ENCODE measurements at regions not wholly inside any gene's neighbourhood (a gene's known extent, or its start where the extent isn't known, plus 50 kb on each side); places are given as distances from the start of the nearest gene placed in this dataset.

DNA sequence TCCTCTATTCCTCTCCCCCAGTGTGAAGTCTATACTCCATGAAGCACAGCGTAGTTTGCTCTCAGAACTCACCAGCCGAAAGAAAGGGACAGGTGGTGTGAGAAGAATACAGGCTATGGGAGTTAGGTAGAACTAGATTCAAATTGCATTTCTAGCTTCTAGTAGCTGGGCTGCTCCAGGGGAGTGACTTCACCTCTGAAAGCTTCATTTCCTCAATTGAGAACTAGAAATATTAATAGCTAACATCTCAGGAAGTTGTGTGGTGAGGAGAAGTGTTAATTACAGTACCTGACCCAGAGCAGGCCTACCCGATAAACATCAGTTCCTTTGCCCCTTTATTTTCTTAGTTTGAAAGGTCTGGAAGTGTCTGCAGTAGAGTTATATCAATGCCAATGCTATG, 484.7 kb upstream of the TENM4 start:
- no peak overlapping the region for H3K4me3 Mint-ChIP-seq (ENCODE audit: unreplicated experiment)
- no peak overlapping the region for H3K27ac Mint-ChIP-seq (ENCODE audit: low read depth, unreplicated experiment)
- CTCF ChIA-PET = interaction anchor here (0.5 to 1.0 kb wide), 2 partner anchors 17 to 27 kb away, joined by 3 read pairs; no protein-coding TSS in a partner anchor
- TF ChIP-seq CTCF (IDR thresholded peaks at IDR 0.05; ENCODE audit: unreplicated experiment) = no peak
- no peaks in the 10 kb centered on the region for H3K9me3 Mint-ChIP-seq (ENCODE audit: unreplicated experiment)
- H3K27me3 Mint-ChIP-seq (ENCODE audit: insufficient read depth, unreplicated experiment) = no peaks in the 10 kb centered on the region
- POLR2A ChIA-PET = no interaction called here
- no TSS peak for BruUV-seq (replicated peaks)
- no peaks in the 10 kb centered on the region for H3K36me3 Mint-ChIP-seq (ENCODE audit: insufficient read depth, unreplicated experiment)
- H3K4me1 Mint-ChIP-seq (ENCODE audit: insufficient read depth, unreplicated experiment) = no peaks in the 10 kb centered on the region
- intact Hi-C loops (cut with micrococcal nuclease) = no loop called here
- no peak for DNase-seq (ENCODE audit: unreplicated experiment)

GRCh38 chr11:79922641-79923040, 481.8 kb upstream of the TENM4 start:
- no peaks in the 10 kb centered on the region for H3K4me1 Mint-ChIP-seq (ENCODE audit: insufficient read depth, unreplicated experiment)
- no peak overlapping the region for H3K4me3 Mint-ChIP-seq (ENCODE audit: unreplicated experiment)
- H3K36me3 Mint-ChIP-seq (ENCODE audit: insufficient read depth, unreplicated experiment) = no peaks in the 10 kb centered on the region
- no peaks in the 10 kb centered on the region for H3K9me3 Mint-ChIP-seq (ENCODE audit: unreplicated experiment)
- no peaks in the 10 kb centered on the region for H3K27me3 Mint-ChIP-seq (ENCODE audit: insufficient read depth, unreplicated experiment)
- ChIA-PET POLR2A (no interaction called here), CTCF (no interaction called here)
- no peak overlapping the region for H3K27ac Mint-ChIP-seq (ENCODE audit: low read depth, unreplicated experiment)
- intact Hi-C loops (cut with micrococcal nuclease) = no loop called here
- no peak for TF ChIP-seq CTCF (IDR thresholded peaks at IDR 0.05; ENCODE audit: unreplicated experiment)
- BruUV-seq (replicated peaks) = no TSS peak
- no peak for DNase-seq (ENCODE audit: unreplicated experiment)

DNA sequence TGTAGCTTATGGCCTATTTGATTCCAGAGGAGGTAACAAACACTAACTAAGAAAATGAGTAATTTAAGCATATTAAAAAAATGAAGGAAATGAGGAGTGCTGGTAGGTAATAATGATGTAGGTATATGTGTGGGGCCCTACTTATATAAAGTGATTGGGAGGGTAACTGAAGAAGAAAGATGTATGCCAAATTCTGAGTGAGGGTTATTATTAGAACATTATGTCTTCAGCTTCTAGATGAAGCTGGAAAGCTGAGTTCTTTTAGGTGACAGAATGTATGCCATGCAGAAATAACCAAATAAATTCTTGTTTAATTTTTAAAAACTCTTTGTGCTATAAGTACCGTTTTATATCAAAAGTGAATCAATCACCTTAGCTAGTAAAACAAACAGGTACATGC, 479.6 kb upstream of the TENM4 start:
- Mint-ChIP-seq H3K4me1 (ENCODE audit: insufficient read depth, unreplicated experiment) (no peaks in the 10 kb centered on the region), H3K27me3 (ENCODE audit: insufficient read depth, unreplicated experiment) (no peaks in the 10 kb centered on the region), H3K27ac (ENCODE audit: low read depth, unreplicated experiment) (no peak overlapping the region), H3K36me3 (ENCODE audit: insufficient read depth, unreplicated experiment) (no peaks in the 10 kb centered on the region), H3K4me3 (ENCODE audit: unreplicated experiment) (no peak overlapping the region), H3K9me3 (ENCODE audit: unreplicated experiment) (peaks cover 2% of the 10 kb centered on the region)
- intact Hi-C loops (cut with micrococcal nuclease) = no loop called here
- no peak for DNase-seq (ENCODE audit: unreplicated experiment)
- CTCF ChIA-PET = no interaction called here
- BruUV-seq (replicated peaks) = no TSS peak
- TF ChIP-seq CTCF (IDR thresholded peaks at IDR 0.05; ENCODE audit: unreplicated experiment) = no peak
- POLR2A ChIA-PET = no interaction called here

DNA sequence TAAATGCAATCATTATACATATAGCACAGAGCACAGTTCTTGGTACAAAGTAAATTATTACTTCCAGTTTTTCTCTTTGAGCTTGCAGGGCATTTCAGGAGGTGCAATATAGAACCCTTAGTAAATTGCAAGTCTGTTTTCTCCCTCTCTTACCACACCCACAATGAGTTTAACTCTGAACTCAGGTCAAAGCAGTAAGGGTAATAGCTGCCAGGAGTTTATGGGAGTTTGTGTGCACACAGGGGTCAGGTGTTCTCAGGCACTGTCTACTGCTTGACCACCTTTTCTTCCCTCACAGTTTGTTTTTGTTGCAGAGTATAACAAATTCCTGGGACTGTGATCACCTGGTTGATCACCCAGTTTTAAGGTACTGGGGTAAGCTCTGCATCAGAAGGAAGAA, 478.5 kb upstream of the TENM4 start:
- Mint-ChIP-seq H3K27ac (ENCODE audit: low read depth, unreplicated experiment) (no peak overlapping the region), H3K27me3 (ENCODE audit: insufficient read depth, unreplicated experiment) (no peaks in the 10 kb centered on the region), H3K4me3 (ENCODE audit: unreplicated experiment) (no peak overlapping the region), H3K36me3 (ENCODE audit: insufficient read depth, unreplicated experiment) (no peaks in the 10 kb centered on the region), H3K4me1 (ENCODE audit: insufficient read depth, unreplicated experiment) (no peaks in the 10 kb centered on the region), H3K9me3 (ENCODE audit: unreplicated experiment) (peaks cover 8% of the 10 kb centered on the region)
- no TSS peak for BruUV-seq (replicated peaks)
- intact Hi-C loops (cut with micrococcal nuclease) = no loop called here
- no peak for TF ChIP-seq CTCF (IDR thresholded peaks at IDR 0.05; ENCODE audit: unreplicated experiment)
- POLR2A ChIA-PET = no interaction called here
- CTCF ChIA-PET = no interaction called here
- no peak for DNase-seq (ENCODE audit: unreplicated experiment)

Data from MCF 10A (cell line).